Endodermal cell (in vitro differentiated cells): ENCODE measurements at regions not wholly inside any gene's neighbourhood (a gene's known extent, or its start where the extent isn't known, plus 50 kb on each side); places are given as distances from the start of the nearest gene placed in this dataset.

Experiments
- DNase-seq: peaks from one replicate; pipeline ENCODE4 v3.0.0-alpha.2; 2017
- H3K27ac ChIP-seq: 2 replicates; pipeline ENCODE4 v1.5.1; 2013; ENCODE audit warnings: mild to moderate bottlenecking, low read depth, low read length, moderate library complexity
- H3K27me3 ChIP-seq: 2 replicates; pipeline ENCODE4 v1.6.1; 2013; ENCODE audit warnings: mild to moderate bottlenecking, low read length, moderate library complexity; ENCODE audit not compliant: insufficient read depth, control insufficient read depth, poor library complexity, severe bottlenecking
- H3K36me3 ChIP-seq: 2 replicates; pipeline ENCODE4 v1.7.0; 2013; ENCODE audit warnings: mild to moderate bottlenecking, low read length, moderate library complexity; ENCODE audit not compliant: control insufficient read depth, insufficient read depth
- H3K4me1 ChIP-seq: one replicate; pipeline ENCODE4 v1.7.0; 2013; ENCODE audit warnings: low read length; ENCODE audit not compliant: control insufficient read depth, insufficient read depth
- H3K4me3 ChIP-seq: 2 replicates; pipeline ENCODE4 v1.5.1; 2013; ENCODE audit warnings: mild to moderate bottlenecking, low read length, moderate library complexity
- H3K9ac ChIP-seq: 2 replicates; pipeline ENCODE4 v1.6.1; 2013; ENCODE audit warnings: mild to moderate bottlenecking, low read length, moderate library complexity; ENCODE audit not compliant: poor library complexity, severe bottlenecking; ENCODE audit errors: extremely low read depth
- H3K9me3 ChIP-seq: 2 replicates; pipeline ENCODE4 v1.6.1; 2013; ENCODE audit warnings: mild to moderate bottlenecking, low read length, moderate library complexity; ENCODE audit not compliant: control insufficient read depth
- H3K27ac Mint-ChIP-seq: 2 replicates; pipeline ENCODE4 v1.8.0; 2020; ENCODE audit warnings: mixed read lengths
- H3K27me3 Mint-ChIP-seq: 2 replicates; pipeline ENCODE4 v1.8.0; 2021; ENCODE audit warnings: mild to moderate bottlenecking, mixed read lengths; ENCODE audit not compliant: insufficient read depth
- H3K36me3 Mint-ChIP-seq: 2 replicates; pipeline ENCODE4 v1.8.0; 2020; ENCODE audit warnings: low read depth, mixed read lengths
- H3K4me1 Mint-ChIP-seq: 2 replicates; pipeline ENCODE4 v1.8.0; 2020; ENCODE audit warnings: mixed read lengths
- H3K4me3 Mint-ChIP-seq: 2 replicates; pipeline ENCODE4 v1.8.0; 2020; ENCODE audit warnings: mild to moderate bottlenecking, moderate library complexity, mixed read lengths
- H3K9me3 Mint-ChIP-seq: 2 replicates; pipeline ENCODE4 v1.8.0; 2020; ENCODE audit warnings: mild to moderate bottlenecking, mixed read lengths
- WGBS, 2 experiments: methylation state at CpG; one replicate each; pipeline versions ENCODE4 v1.1.5 to v1.1.7; 2013; ENCODE audit warnings: missing lambda C conversion rate in 2 of 2, mixed read lengths in 1 of 2; ENCODE audit not compliant: insufficient coverage in 1 of 2, insufficient read length in 1 of 2; 5-methylcytosine and 5-hydroxymethylcytosine counted together
- TF ChIP-seq, protein P1 (sequence below): fragments of 200-600 bp; sonication (generic); conservative IDR thresholded peaks from 2 replicates; pipeline ENCODE4 v1.5.0; 2021; ENCODE audit warnings: antibody characterized with exemption, mild to moderate bottlenecking

DNA sequence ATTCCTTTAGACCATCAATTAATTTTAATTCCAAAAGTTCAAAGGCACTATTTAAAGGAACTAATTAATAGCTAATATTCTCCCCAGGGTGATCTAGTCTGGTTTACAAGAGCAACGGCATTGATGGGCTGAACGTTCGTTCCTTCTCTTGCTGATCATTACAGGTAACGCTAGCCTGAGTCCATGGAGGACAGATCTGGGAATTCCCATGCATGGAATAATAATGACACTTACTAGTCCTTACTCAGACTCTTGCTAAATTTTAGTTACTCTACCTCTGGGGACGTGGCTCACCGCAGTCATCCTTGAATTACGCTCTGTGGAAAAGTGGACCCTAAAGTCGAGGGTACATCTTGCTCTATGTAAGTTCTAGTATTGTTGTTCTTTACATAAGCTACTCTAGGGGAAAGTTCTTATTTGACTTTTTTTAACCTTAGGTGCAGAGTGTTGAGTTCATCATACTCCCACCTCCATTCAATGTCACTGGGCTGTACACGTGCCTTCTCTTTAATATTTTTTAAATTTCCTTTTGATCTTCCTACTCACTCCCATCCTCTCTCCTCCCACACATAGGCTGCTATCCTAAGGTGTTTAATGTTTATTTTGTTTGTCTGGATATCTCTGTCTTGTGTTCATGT is 133.9 kb downstream of the ZNF281 start:
- no peak for DNase-seq
- 70 to 83% methylated on average over 4 to 9 of the region's 9 CpGs for WGBS, 2 experiments
- peaks cover 10% of the 10 kb centered on the region for H3K27me3 Mint-ChIP-seq

DNA sequence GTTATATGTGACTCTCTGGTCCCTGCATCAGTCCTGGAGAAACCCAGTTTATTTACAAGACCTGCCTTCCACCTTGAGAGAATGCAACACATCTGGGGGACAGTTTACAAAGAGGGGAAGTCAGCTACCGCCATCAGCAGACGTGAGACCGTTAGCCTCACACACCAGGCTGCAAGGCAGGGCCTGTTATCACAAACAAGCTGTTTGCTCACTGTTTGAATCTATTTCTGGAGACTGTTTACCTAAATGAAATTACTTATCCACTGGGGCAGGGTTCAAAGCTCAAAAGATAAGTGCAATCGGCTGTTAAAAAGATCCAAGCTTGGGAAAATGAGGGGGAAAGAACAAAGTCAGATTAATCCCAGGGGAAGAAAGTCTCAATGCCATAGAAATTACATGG is 134.4 kb downstream of the ZNF281 start:
- H3K4me3 Mint-ChIP-seq: no peak overlapping the region
- H3K27me3 ChIP-seq: no peaks in the 10 kb centered on the region
- H3K4me1 Mint-ChIP-seq: peaks cover 36% of the 10 kb centered on the region
- H3K4me3 ChIP-seq: no peak overlapping the region
- WGBS, 2 experiments: 25 to 71% methylated on average over 4 of the region's 4 CpGs
- peak; percentile 61 for DNase-seq
- H3K27ac Mint-ChIP-seq: no peak overlapping the region
- H3K27me3 Mint-ChIP-seq: peaks cover 12% of the 10 kb centered on the region
- H3K27ac ChIP-seq: no peak overlapping the region
- no peaks in the 10 kb centered on the region for H3K36me3 Mint-ChIP-seq
- no peak overlapping the region for H3K9ac ChIP-seq
- H3K9me3 Mint-ChIP-seq: peaks cover 1% of the 10 kb centered on the region
- H3K4me1 ChIP-seq: peaks cover 14% of the 10 kb centered on the region
- H3K36me3 ChIP-seq: no peaks in the 10 kb centered on the region
- H3K9me3 ChIP-seq: peaks cover 4% of the 10 kb centered on the region
- TF ChIP-seq, protein P1, sequence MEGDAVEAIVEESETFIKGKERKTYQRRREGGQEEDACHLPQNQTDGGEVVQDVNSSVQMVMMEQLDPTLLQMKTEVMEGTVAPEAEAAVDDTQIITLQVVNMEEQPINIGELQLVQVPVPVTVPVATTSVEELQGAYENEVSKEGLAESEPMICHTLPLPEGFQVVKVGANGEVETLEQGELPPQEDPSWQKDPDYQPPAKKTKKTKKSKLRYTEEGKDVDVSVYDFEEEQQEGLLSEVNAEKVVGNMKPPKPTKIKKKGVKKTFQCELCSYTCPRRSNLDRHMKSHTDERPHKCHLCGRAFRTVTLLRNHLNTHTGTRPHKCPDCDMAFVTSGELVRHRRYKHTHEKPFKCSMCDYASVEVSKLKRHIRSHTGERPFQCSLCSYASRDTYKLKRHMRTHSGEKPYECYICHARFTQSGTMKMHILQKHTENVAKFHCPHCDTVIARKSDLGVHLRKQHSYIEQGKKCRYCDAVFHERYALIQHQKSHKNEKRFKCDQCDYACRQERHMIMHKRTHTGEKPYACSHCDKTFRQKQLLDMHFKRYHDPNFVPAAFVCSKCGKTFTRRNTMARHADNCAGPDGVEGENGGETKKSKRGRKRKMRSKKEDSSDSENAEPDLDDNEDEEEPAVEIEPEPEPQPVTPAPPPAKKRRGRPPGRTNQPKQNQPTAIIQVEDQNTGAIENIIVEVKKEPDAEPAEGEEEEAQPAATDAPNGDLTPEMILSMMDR: no peak

More for the DNA sequence above, 133.9 kb downstream of the ZNF281 start:
- no peaks in the 10 kb centered on the region for H3K36me3 ChIP-seq
- no peak overlapping the region for H3K4me3 Mint-ChIP-seq
- no peak overlapping the region for H3K27ac ChIP-seq
- peaks cover 1% of the 10 kb centered on the region for H3K9me3 Mint-ChIP-seq
- TF ChIP-seq, protein P1: no peak
- H3K9ac ChIP-seq: no peak overlapping the region
- H3K9me3 ChIP-seq: peaks cover 9% of the 10 kb centered on the region
- no peaks in the 10 kb centered on the region for H3K27me3 ChIP-seq
- peaks cover 36% of the 10 kb centered on the region for H3K4me1 Mint-ChIP-seq
- no peaks in the 10 kb centered on the region for H3K36me3 Mint-ChIP-seq
- peaks cover 14% of the 10 kb centered on the region for H3K4me1 ChIP-seq
- no peak overlapping the region for H3K4me3 ChIP-seq
- no peak overlapping the region for H3K27ac Mint-ChIP-seq

DNA sequence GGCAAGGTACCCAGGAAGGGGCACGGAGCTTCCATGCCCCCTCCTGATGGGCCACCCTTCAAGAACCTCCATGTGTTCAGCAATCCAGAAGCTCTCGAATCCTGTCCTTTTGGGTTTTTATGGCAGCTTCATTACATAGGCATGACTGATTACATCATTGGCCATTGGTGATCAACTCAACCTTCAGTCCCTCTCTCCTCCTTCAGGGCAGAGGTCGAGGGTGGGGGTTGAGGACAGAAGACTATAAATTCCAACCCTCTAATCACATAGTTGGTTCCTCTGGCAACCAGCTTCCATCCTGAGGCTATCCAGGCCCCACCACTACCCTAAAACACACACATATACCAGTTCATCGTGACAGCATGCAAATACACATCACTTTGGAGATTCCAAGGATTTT is 135.7 kb downstream of the ZNF281 start:
- Histone ChIP-seq H3K36me3 (no peaks in the 10 kb centered on the region), H3K4me1 (peaks cover 14% of the 10 kb centered on the region), H3K9ac (no peak overlapping the region), H3K4me3 (no peak overlapping the region), H3K9me3 (no peaks in the 10 kb centered on the region), H3K27me3 (no peaks in the 10 kb centered on the region), H3K27ac (no peak overlapping the region)
- Mint-ChIP-seq H3K27me3 (peaks cover 16% of the 10 kb centered on the region), H3K4me3 (no peak overlapping the region), H3K4me1 (peaks cover 35% of the 10 kb centered on the region), H3K9me3 (no peaks in the 10 kb centered on the region), H3K27ac (no peak overlapping the region), H3K36me3 (no peaks in the 10 kb centered on the region)
- 88 to 90% methylated on average over 2 to 4 of the region's 4 CpGs for WGBS, 2 experiments
- TF ChIP-seq, protein P1: no peak
- no peak for DNase-seq
